ENCODE measurements at regions not wholly inside any gene's neighbourhood (a gene's known extent, or its start where the extent isn't known, plus 50 kb on each side); places are given as distances from the start of the nearest gene placed in this dataset.
A peak's percentile ranks its signal among the peaks of the same experiment; 100 is the strongest.
"Not testable (repeated sequence)": the region's sequence is repeated elsewhere in the genome, so short reads cannot be mapped to it uniquely, and the experiment has no call there.

DNA sequence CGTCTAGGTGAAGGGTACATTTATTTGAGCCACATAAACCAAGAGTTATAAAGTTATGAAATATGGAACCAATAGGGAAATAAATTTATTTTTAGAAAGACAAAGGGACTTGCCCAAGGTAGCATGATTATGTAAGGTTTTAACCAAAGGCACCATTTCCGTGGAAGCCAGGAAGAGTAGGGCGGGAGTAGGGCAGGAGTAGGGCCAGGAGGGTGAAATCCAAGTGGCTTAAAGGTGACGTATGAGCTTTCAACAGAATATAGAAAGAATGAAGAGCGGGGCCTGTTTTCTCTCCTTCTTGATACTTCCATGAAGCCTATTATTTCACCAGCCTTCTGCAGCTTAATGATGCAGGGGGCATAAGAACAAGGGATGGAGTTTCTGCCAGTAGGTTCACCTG lies 91.7 kb upstream of the PNPLA4 start:
- Histone ChIP-seq H3K27ac (ENCODE audit: low read length) (no peak overlapping the region), H2AFZ (ENCODE audit: low read length) (no peak overlapping the region), H3K4me2 (ENCODE audit: low read depth, low read length, poor library complexity, severe bottlenecking) (no peak overlapping the region), H3K9me2 (replicated peaks; ENCODE audit: insufficient read depth, low read length) (no peaks in the 10 kb centered on the region), H4K20me1 (ENCODE audit: insufficient read depth, low read depth, low read length) (peaks cover 35% of the 10 kb centered on the region; the same call in 1 of the 2 replicates), H3K36me3 (ENCODE audit: insufficient read depth, low read length) (no peaks in the 10 kb centered on the region), H3K79me2 (ENCODE audit: low read length) (no peaks in the 10 kb centered on the region), H3K27me3 (ENCODE audit: low read length) (no peaks in the 10 kb centered on the region), H3K9me3 (ENCODE audit: low read length) (no peaks in the 10 kb centered on the region), H3K4me3 (ENCODE audit: low read length) (no peak overlapping the region), H3K4me1 (ENCODE audit: low read length) (no peaks in the 10 kb centered on the region), H3K9ac (ENCODE audit: low read length) (no peak overlapping the region)
- no peak for DNase-seq

GRCh38 chrX:8010105-8010504 lies 82.9 kb upstream of the PNPLA4 start:
- no peak overlapping the region for H3K4me2 ChIP-seq (ENCODE audit: low read depth, low read length, poor library complexity, severe bottlenecking)
- no peaks in the 10 kb centered on the region for H3K4me1 ChIP-seq (ENCODE audit: low read length)
- H3K79me2 ChIP-seq (ENCODE audit: low read length) = no peaks in the 10 kb centered on the region
- no peak overlapping the region for H3K27ac ChIP-seq (ENCODE audit: low read length)
- no peaks in the 10 kb centered on the region for H3K9me3 ChIP-seq (ENCODE audit: low read length)
- H3K4me3 ChIP-seq (ENCODE audit: low read length) = no peak overlapping the region
- H2AFZ ChIP-seq (ENCODE audit: low read length) = no peak overlapping the region
- no peak overlapping the region for H3K9ac ChIP-seq (ENCODE audit: low read length)
- no peaks in the 10 kb centered on the region for H3K9me2 ChIP-seq (replicated peaks; ENCODE audit: insufficient read depth, low read length)
- no peak for DNase-seq
- no peaks in the 10 kb centered on the region for H3K27me3 ChIP-seq (ENCODE audit: low read length)
- H3K36me3 ChIP-seq (ENCODE audit: insufficient read depth, low read length) = no peaks in the 10 kb centered on the region
- H4K20me1 ChIP-seq (ENCODE audit: insufficient read depth, low read depth, low read length) = peaks cover 23% of the 10 kb centered on the region; the same call in 1 of the 2 replicates

- Histone ChIP-seq H3K27me3 (ENCODE audit: low read length) (no peaks in the 10 kb centered on the region), H3K79me2 (ENCODE audit: low read length) (no peaks in the 10 kb centered on the region), H3K27ac (ENCODE audit: low read length) (no peak overlapping the region), H3K4me3 (ENCODE audit: low read length) (no peak overlapping the region), H3K9ac (ENCODE audit: low read length) (no peak overlapping the region), H3K36me3 (ENCODE audit: insufficient read depth, low read length) (no peaks in the 10 kb centered on the region), H4K20me1 (ENCODE audit: insufficient read depth, low read depth, low read length) (peaks cover 17% of the 10 kb centered on the region; the same call in 1 of the 2 replicates), H3K9me3 (ENCODE audit: low read length) (no peaks in the 10 kb centered on the region), H3K4me2 (ENCODE audit: low read depth, low read length, poor library complexity, severe bottlenecking) (no peak overlapping the region), H2AFZ (ENCODE audit: low read length) (no peak overlapping the region), H3K4me1 (ENCODE audit: low read length) (no peaks in the 10 kb centered on the region), H3K9me2 (replicated peaks; ENCODE audit: insufficient read depth, low read length) (no peaks in the 10 kb centered on the region)
- DNase-seq = no peak
These were observed 78.6 kb upstream of the PNPLA4 start for GRCh38 chrX:8005678-8006347.

DNA sequence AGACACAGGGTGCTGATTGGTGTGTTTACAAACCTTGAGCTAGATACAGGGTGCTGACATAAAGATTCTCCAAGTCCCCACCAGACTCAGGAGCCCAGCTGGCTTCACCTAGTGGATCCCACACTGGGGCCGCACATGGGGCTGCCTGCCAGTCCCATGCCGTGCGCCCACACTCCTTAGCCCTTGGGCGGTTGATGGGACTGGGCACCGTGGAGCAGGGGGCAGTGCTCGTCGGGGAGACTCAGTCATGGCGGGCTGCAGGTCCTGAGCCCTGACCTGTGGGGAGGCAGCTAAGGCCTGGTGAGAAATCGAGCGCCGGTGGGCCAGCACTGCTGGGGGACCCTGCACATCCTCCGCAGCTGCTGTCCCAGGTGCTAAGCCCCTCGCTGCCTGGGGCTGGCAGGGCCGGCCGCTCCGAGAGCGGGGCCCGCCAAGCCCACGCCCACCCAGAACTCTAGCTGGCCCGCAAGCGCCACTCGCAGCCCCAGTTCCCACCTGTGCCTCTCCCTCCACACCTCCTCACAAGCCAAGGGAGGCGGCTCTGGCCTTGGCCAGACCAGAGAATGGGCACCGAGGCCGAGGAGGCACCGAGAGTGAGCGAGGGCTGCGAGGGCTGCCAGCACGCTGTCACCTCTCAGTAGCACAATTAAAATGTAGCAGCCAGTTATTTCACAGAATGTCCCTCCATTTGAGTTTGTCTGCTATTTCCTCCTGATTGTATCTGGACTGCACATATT lies 76.1 kb upstream of the PNPLA4 start:
- Histone ChIP-seq H2AFZ (ENCODE audit: low read length) (no peak overlapping the region), H3K36me3 (ENCODE audit: insufficient read depth, low read length) (no peaks in the 10 kb centered on the region), H3K27ac (ENCODE audit: low read length) (no peak overlapping the region), H3K27me3 (ENCODE audit: low read length) (no peaks in the 10 kb centered on the region), H3K4me3 (ENCODE audit: low read length) (no peak overlapping the region), H3K79me2 (ENCODE audit: low read length) (no peaks in the 10 kb centered on the region), H3K9me3 (ENCODE audit: low read length) (no peaks in the 10 kb centered on the region), H3K4me1 (ENCODE audit: low read length) (no peaks in the 10 kb centered on the region), H3K9ac (ENCODE audit: low read length) (no peak overlapping the region), H4K20me1 (ENCODE audit: insufficient read depth, low read depth, low read length) (peaks cover 17% of the 10 kb centered on the region; the same call in 1 of the 2 replicates), H3K9me2 (replicated peaks; ENCODE audit: insufficient read depth, low read length) (no peaks in the 10 kb centered on the region), H3K4me2 (ENCODE audit: low read depth, low read length, poor library complexity, severe bottlenecking) (no peak overlapping the region)
- DNase-seq = no peak

GRCh38 chrX:7996851-7997250 lies 69.6 kb upstream of the PNPLA4 start:
- no peaks in the 10 kb centered on the region for H3K9me2 ChIP-seq (replicated peaks; ENCODE audit: insufficient read depth, low read length)
- no peaks in the 10 kb centered on the region for H3K9me3 ChIP-seq (ENCODE audit: low read length)
- H3K36me3 ChIP-seq (ENCODE audit: insufficient read depth, low read length) = no peaks in the 10 kb centered on the region
- H3K9ac ChIP-seq (ENCODE audit: low read length) = no peak overlapping the region
- H3K4me3 ChIP-seq (ENCODE audit: low read length) = no peak overlapping the region
- H3K27me3 ChIP-seq (ENCODE audit: low read length) = no peaks in the 10 kb centered on the region
- no peak for DNase-seq
- no peaks in the 10 kb centered on the region for H3K79me2 ChIP-seq (ENCODE audit: low read length)
- H3K4me1 ChIP-seq (ENCODE audit: low read length) = no peaks in the 10 kb centered on the region
- peaks cover 6% of the 10 kb centered on the region; the same call in 1 of the 2 replicates for H4K20me1 ChIP-seq (ENCODE audit: insufficient read depth, low read depth, low read length)
- no peak overlapping the region for H3K27ac ChIP-seq (ENCODE audit: low read length)
- no peak overlapping the region for H2AFZ ChIP-seq (ENCODE audit: low read length)
- no peak overlapping the region for H3K4me2 ChIP-seq (ENCODE audit: low read depth, low read length, poor library complexity, severe bottlenecking)

DNA sequence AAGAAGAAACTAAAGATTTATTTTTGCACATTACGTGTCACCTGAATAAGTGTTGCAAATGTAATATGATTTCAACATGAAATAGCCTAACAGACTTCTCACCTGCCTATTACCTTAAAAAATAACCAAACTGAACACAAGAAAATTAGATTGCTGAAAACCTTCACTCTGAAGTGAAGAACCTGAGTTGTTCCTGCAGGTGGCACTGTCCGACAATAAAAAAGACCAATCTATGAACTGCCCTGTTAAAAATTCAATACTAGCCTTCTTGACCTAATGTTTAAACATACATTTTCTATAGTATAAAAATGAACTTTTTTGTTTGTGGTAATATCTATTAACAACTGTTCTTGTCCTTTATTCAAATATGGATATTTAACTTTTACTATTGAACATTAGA lies 69.2 kb upstream of the PNPLA4 start:
- H3K9ac ChIP-seq (ENCODE audit: low read length) = no peak overlapping the region
- H4K20me1 ChIP-seq (ENCODE audit: insufficient read depth, low read depth, low read length) = peaks cover 10% of the 10 kb centered on the region; the same call in 1 of the 2 replicates
- H3K9me3 ChIP-seq (ENCODE audit: low read length) = no peaks in the 10 kb centered on the region
- no peak overlapping the region for H3K27ac ChIP-seq (ENCODE audit: low read length)
- no peaks in the 10 kb centered on the region for H3K9me2 ChIP-seq (replicated peaks; ENCODE audit: insufficient read depth, low read length)
- no peak overlapping the region for H3K4me3 ChIP-seq (ENCODE audit: low read length)
- H2AFZ ChIP-seq (ENCODE audit: low read length) = no peak overlapping the region
- H3K27me3 ChIP-seq (ENCODE audit: low read length) = no peaks in the 10 kb centered on the region
- H3K4me2 ChIP-seq (ENCODE audit: low read depth, low read length, poor library complexity, severe bottlenecking) = no peak overlapping the region
- H3K36me3 ChIP-seq (ENCODE audit: insufficient read depth, low read length) = no peaks in the 10 kb centered on the region
- DNase-seq = peak; percentile 80
- H3K79me2 ChIP-seq (ENCODE audit: low read length) = no peaks in the 10 kb centered on the region
- H3K4me1 ChIP-seq (ENCODE audit: low read length) = no peaks in the 10 kb centered on the region

DNA sequence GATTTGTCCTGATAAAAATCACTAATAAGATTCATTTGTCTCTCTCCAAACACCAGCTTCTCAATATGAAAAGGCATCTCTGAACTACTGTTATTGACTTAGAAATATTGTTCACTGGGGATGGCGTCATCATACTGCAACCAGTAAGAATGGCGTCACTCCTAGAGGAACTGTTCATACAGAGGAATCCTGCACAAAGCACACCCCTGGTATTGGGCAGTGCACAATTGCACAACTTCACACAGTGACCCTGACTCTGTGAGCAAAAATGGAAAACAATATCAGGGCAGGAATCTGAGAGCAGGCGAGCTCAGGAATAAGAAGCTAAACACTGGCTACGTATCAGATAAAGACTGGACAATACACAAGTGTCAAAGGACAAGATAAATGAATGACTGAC lies 66.7 kb upstream of the PNPLA4 start:
- Histone ChIP-seq H3K9me2 (replicated peaks; ENCODE audit: insufficient read depth, low read length) (no peaks in the 10 kb centered on the region), H2AFZ (ENCODE audit: low read length) (no peak overlapping the region), H4K20me1 (ENCODE audit: insufficient read depth, low read depth, low read length) (peaks cover 12% of the 10 kb centered on the region; the same call in 1 of the 2 replicates), H3K9me3 (ENCODE audit: low read length) (no peaks in the 10 kb centered on the region), H3K27me3 (ENCODE audit: low read length) (no peaks in the 10 kb centered on the region), H3K4me3 (ENCODE audit: low read length) (no peak overlapping the region), H3K27ac (ENCODE audit: low read length) (no peak overlapping the region), H3K79me2 (ENCODE audit: low read length) (no peaks in the 10 kb centered on the region), H3K4me1 (ENCODE audit: low read length) (no peaks in the 10 kb centered on the region), H3K36me3 (ENCODE audit: insufficient read depth, low read length) (no peaks in the 10 kb centered on the region), H3K9ac (ENCODE audit: low read length) (no peak overlapping the region), H3K4me2 (ENCODE audit: low read depth, low read length, poor library complexity, severe bottlenecking) (no peak overlapping the region)
- DNase-seq = no peak

GRCh38 chrX:7988013-7988759 lies 61.0 kb upstream of the PNPLA4 start:
- not testable (repeated sequence) for DNase-seq

More at GRCh38 chrX:7988013-7988759, 61.0 kb upstream of the PNPLA4 start:
- not testable (repeated sequence) for H3K36me3 ChIP-seq (ENCODE audit: insufficient read depth, low read length); H3K9me2 ChIP-seq (replicated peaks; ENCODE audit: insufficient read depth, low read length); H3K4me2 ChIP-seq (ENCODE audit: low read depth, low read length, poor library complexity, severe bottlenecking); H3K79me2 ChIP-seq (ENCODE audit: low read length); H3K27ac ChIP-seq (ENCODE audit: low read length); H3K9me3 ChIP-seq (ENCODE audit: low read length); H2AFZ ChIP-seq (ENCODE audit: low read length); H3K27me3 ChIP-seq (ENCODE audit: low read length); H3K4me1 ChIP-seq (ENCODE audit: low read length); H3K4me3 ChIP-seq (ENCODE audit: low read length); H3K9ac ChIP-seq (ENCODE audit: low read length)
- H4K20me1 ChIP-seq (ENCODE audit: insufficient read depth, low read depth, low read length) = peaks cover 28% of the 10 kb centered on the region

Data from Karpas-422 (cell line).